NCI-H345 treated with DMSO at 0.1 percent for 48 hours (cell line): ENCODE measurements at regions not wholly inside any gene's neighbourhood (a gene's known extent, or its start where the extent isn't known, plus 50 kb on each side); places are given as distances from the start of the nearest gene placed in this dataset.

Source experiments
- DNase-seq: peaks from one replicate; lab custom pipeline; 2025; ENCODE audit not compliant: unreplicated experiment; lab: John Stamatoyannopoulos, UW

DNA sequence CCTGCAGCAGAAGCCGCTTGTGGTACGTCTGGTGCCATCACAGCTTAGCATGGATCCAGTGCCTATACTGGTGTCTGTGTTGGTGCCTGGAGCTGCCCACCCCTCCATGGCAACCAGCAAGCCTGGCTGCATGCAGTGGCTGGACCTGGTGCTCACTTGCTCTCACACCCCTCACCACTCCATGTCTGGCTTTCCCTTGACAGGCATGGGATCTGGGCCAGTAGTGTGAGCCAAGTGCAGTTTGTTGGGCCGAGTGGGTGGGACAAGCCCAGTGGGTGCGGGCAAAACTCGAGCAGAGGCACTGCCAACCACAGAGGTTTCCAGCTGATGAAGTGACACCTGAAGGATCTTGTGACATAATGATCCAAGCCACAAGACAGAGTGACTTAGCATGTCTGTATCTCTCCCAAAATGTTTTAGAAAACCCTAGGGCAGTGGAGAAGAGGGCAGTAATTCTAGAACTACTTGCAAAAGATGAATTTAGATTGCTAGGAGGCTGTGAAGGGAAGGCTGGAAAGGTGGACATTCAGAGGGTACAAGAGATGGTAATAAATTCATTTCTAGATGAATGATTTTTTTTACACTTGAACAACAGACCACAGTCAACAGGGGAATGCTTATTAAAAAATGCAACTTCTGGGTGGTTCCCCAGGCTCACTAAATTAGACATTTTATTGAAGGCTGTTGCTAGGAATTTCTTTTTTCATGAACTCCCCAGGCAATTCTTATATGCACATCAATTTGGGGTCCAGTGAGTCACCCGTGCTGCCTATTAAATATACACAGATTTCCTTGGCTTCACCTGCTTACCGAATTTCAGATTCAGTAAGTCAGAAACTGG lies 660.3 kb downstream of the TLR4 start:
- DNase-seq: no peak

- DNase-seq: no peak
These were observed 662.0 kb downstream of the TLR4 start for GRCh38 chr9:118366228-118366627.

GRCh38 chr9:118367383-118367782 lies 663.2 kb downstream of the TLR4 start:
- no peak for DNase-seq

GRCh38 chr9:118384531-118385100 lies 680.4 kb downstream of the TLR4 start:
- DNase-seq: no peak

DNA sequence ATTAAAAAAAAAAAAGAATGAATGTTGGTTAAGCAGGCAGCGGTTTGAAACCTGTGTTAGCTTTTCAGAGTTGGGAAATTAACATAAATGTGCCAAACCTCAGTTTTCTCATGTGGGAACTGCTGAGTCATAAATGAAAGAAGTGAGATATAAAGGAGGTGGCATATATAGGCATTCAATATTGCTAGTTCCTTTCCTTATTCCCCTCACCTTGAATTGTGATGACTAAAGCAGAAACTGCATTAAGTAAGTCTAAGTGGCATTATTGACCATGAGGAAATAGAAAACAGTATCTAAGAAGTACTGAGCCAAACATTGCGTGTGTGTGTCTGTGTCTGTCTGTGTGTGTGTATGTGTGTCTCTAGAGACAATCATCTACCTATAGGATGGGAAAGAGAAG lies 691.2 kb downstream of the TLR4 start:
- DNase-seq: no peak

DNA sequence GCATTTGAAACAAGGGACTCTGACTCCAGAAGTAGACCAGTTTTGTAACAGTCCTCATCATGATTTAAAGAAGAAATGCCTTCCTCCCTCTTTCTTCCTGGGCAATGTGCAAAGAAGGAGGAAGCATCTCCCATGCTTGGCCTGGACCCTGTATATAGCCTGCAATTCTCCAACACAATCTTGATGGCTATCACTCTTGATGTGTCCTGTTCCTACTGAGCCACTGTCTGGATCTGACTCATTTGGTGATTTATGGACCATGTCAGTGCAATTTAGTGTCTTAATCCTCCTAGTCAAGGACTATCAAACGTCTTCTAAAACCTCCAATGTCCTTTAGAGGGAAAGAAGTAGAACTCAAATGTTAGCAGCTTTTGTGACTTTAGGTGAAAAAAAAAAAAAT lies 697.3 kb downstream of the TLR4 start:
- no peak for DNase-seq

DNA sequence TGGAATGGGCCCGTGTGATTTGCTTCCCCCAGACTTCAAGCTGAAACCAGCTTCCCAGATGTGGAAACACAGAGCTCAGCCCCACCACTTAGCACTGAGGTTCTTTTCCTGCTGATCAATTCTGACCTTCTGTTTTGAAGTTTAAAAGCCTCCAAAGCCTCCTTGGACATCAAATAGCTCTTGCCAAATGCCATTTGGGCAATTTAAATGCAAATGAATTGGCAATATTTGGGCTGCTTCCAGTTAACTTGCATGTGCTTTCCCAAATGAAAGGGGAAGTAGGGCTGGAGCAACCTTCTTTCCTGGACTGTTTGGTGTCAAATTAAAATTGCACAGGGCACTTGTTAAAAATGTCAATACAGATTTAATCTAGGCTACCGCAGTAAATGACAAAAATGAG lies 710.5 kb downstream of the TLR4 start:
- DNase-seq: no peak

DNA sequence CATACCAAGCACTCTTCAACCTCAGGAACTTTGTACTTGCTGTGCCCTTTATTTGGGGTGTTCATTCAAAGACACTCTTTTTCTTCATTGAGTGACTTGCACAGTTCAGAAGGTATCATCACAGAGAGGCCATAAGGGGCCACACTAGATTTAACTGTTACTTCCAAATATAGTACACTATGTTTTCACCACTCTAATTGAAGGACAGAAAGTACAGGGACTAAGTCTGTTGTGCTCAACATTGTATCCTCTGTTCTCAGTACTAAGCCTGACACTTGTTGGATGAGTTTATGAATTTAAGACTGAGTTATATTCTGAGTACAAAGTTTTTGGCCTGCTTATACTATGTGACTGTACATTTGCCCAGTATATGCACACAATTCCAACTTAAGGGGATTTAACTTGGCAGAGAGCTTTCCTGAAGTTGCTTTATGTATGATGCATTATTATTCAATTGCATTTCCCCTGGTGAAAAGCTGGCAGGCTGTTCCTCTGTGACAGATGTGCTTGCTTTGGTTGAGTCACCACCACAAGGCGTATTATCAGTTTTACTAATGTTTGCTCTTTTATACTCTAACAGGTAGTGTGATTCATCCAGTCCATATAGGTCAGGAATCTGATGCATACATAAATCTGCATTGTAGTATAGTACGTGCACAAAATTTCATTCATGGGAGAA lies 714.8 kb downstream of the TLR4 start:
- DNase-seq: no peak

GRCh38 chr9:118419676-118420075 lies 715.5 kb downstream of the TLR4 start:
- no peak for DNase-seq

GRCh38 chr9:118422508-118422907 lies 718.3 kb downstream of the TLR4 start:
- no peak for DNase-seq

DNA sequence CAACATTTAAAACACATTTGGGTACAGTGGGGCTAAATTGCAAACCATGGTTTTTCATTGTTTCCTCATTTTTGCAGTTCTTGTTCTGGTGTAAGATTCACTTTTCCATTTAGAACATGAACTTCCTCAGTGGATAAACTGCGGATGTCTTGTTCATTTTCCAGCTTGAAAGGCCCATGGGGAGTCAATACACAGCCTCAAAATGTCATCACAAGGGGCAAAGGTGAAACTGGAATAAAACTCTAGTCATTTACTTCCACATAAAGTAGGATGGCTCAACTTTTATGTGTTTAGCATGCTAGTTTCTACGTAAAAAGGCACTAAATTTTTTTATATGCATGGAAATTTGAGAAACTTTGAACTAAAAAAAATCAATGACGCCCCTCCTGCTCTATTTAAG lies 718.8 kb downstream of the TLR4 start:
- DNase-seq: no peak

- no peak for DNase-seq
These were observed 719.5 kb downstream of the TLR4 start for GRCh38 chr9:118423721-118424120.

GRCh38 chr9:118426772-118427171 lies 722.6 kb downstream of the TLR4 start:
- no peak for DNase-seq

DNA sequence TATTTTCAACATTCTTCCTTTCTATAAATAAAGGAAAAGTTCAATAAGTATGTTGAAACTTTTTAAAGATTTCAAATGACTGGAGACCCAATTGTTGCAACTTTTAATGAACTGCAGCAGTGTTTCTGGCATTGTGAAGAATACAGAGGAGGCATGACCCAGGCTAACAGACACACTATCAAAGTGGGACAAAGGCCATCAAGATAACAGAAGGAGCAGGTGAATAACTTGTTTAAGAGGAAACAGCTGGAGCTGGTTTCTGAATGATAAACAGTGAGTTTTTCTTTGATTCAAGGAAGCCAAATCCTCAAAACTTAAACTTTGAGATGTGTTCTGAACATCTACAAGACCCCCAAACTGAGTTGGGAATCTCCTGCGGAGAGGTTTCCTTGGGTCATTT lies 734.6 kb downstream of the TLR4 start:
- no peak for DNase-seq

GRCh38 chr9:118439441-118439840 lies 735.2 kb downstream of the TLR4 start:
- no peak for DNase-seq

GRCh38 chr9:118444403-118444802 lies 740.2 kb downstream of the TLR4 start:
- DNase-seq: no peak

- DNase-seq: no peak
These were observed 742.9 kb downstream of the TLR4 start for GRCh38 chr9:118446943-118447639.

- no peak for DNase-seq
These were observed 745.4 kb downstream of the TLR4 start for GRCh38 chr9:118449554-118449953.

- no peak for DNase-seq
These were observed 751.1 kb downstream of the TLR4 start for GRCh38 chr9:118455259-118455658.

DNA sequence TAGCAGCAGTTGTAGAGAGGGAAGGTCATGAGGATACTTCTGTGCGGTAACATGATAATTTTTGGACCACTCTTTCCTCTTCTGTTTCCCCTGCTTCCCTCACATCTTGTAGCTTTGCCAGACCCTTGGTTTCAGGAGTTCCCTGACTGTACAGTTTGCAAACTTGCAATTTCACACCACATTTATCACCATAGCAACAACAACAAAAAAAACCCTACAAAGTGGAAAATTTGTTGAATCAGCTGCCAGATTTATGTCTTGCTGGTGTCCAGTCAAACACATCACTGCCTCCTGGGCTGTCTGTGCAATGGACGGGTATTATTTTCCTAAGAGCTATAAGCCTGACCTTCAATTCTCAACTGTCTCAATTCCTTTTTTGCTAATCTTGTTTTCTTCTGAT lies 751.6 kb downstream of the TLR4 start:
- no peak for DNase-seq

DNA sequence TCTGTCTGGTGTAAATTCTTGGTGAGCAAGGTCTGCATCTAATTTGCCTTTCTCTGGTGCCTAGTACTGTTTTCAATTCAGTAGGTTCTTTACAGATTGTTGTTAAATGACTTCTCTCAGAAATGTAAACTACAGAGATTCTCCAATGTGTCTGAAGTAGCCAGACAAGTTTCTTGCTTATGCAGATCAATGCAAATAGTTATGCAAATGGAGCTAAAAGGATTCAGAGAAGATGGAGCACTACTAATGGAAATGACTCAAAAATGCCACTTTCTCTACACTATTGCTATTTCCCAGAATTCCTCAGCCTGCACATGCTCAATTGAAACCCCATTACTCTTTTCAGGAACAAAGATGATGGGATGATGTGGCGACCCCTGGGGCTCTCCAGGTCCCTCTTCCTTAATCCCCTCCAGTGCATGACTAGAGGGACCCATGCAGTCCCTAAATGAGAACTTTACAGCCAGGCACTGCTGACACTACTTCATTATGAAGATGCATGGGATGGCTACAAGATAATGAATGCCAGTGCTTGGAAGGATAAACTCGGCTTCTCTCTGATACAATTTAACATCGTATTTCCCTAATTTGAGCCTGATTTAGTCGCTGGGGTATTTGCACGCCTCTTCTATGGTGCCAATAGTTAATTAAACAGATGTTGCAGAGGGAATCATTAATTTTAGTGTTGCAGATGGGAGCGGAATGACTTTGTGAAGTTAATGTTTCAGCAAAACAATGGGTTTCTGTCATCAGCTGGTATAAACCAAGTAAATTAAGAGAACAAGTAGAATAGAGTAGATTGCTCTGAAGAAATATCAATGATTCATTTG lies 753.2 kb downstream of the TLR4 start:
- no peak for DNase-seq
